Kidney tubule cell (primary cell): ENCODE measurements at regions not wholly inside any gene's neighbourhood (a gene's known extent, or its start where the extent isn't known, plus 50 kb on each side); places are given as distances from the start of the nearest gene placed in this dataset.
"Not testable (repeated sequence)": the region's sequence is repeated elsewhere in the genome, so short reads cannot be mapped to it uniquely, and the experiment has no call there.

Experiments used
- DNase-seq: peaks from one replicate; pipeline ENCODE4 v3.0.0-alpha.2; 2018; ENCODE audit warnings: low spot score

DNA sequence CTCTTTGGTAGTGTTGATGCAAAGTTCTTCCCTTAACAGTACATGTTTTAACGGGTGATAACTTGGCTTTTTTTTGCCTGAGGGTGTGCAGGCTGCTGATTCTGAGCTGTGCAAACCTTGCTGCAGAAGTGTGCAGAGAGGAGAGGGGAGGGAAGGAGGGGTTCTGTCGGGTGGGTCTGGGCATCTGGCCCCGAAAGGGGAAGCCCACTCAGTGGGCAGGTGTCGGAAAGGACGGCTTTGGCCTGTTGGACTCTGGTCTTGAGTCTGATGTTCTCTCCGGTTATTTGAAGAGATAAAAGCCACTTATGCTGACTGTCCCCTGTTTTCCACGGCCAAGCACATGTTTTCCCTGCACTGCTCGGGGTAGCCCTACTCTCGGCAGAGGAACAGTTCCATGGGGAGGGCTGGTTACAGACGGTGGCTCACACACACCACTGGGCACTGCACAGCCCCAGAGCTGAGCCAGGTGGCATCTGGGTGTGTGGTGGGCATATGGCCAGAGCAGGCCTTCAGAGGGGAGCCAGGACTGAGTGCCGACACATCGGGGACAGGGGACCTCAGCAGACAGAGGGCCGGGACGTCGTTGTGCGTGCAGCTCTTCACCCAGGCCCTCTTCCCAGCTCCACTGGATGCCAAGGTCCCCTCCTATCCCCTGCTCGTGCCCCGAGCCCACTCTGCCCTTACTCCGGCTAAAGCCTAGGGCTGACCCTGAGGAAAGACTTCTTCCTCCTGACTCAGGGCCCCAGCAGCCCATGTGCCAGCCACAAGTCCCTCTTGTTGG lies 93.2 kb downstream of the TEX29 start:
- no peak for DNase-seq

DNA sequence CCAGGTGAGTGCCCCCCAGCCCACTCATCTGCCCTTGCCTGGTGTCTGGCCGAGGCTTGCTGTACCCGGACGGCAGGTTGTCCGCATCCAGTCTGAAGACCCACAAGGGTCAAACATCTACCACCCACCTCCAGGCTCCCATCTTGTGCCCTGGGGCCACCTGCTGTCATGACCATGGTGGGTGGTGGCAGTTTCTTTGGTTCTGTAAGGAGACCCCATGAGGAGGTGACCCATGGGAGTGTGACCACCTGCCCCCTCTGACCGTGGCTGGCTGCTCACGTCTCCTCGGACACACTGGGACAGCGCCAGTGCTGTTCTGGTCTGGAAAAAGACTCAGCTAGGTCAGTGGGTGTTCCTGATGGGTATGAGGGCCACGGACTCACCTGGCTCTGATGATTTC lies 93.9 kb downstream of the TEX29 start:
- no peak for DNase-seq

DNA sequence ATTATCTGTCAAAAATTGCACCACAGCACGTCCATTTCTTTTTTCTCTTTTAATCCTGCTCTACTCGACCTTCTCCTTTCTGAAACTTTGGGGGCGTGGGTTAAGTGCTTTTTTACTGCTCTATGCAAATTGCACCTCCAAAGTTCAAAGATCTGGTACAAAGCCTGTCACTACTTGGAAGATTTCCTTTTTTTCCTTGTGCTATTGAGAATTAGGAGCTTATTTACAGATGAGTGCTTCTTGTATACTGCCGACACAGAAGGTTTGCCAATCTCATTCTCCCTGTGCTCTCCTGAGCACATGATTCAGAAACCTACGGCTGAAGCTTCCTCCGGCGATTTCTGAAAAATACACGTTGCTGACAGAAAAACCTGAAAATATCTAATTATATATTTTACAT lies 94.8 kb downstream of the TEX29 start:
- DNase-seq: no peak

DNA sequence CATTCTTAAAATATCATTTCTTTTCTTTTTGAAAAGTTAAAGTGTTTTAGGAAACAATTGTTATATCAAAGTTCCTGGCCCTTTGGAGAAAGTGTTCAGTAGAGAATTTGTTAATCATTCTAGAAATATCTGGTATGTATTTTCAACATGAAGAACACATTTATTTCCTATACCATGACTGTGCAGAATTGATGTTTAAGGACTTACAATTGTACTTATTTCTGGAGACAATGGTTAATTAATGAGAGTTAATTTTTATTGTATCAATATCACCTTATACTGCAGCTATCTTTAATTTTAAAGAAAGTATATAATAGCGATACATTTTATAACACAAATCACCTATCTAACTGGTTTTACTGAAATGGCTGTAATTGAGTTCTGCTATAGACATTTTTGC lies 95.3 kb downstream of the TEX29 start:
- no peak for DNase-seq

DNA sequence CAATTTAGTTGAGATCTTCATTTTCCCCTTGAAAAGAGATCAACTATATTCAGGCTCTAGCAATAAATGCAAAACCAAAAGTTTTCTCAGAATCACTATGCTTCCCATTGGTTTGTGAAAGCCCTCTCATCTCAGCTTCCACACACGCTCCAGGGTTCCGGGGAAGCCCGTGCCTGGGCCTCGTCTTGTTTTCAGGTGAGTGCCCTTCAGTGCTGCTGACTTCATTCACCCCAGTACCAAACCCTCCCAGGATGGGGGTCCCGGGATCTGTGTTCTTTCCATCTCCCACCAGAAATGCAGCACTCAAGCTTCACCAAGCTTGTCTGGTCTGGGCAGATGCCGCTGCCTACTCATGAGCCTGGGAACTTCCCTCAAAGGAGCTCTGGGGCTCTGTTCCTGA lies 97.7 kb downstream of the TEX29 start:
- DNase-seq: no peak

DNA sequence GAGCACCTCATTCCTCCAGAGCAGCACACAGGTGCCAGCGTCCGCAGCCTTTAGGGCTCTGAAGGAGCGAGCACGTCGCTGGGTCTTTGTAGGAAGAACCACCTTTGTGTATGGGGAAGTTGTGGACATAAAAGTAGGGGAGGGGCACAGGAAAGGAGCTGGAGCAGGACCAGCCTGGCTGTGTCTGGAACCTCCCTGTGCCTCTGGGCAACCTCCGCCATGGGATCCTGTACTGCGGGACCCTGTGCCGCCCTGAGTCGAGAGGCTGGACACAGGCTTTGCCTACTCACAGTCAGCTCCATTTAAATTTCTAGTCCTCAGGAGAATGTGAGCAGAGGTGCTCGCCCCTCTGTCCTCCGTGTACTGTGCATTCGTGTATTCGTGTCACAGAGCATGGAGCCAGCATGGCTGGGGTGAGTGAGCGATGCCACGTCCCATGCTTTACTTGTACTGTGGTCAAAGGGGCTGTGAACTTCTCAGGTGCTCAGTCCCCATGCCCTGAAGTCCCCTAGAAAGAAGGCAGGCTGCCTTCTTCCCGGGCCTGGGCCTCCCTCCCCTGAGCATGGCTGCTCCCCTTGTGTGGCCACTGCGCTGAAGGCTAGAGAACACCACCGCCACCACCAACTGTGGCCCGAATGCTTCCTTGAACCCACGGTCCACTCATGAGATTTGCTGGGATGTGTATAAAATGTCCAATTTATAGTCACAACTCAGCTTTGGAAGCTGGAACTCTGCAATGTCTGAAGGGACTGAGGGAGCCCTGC lies 99.9 kb downstream of the TEX29 start:
- no peak for DNase-seq

DNA sequence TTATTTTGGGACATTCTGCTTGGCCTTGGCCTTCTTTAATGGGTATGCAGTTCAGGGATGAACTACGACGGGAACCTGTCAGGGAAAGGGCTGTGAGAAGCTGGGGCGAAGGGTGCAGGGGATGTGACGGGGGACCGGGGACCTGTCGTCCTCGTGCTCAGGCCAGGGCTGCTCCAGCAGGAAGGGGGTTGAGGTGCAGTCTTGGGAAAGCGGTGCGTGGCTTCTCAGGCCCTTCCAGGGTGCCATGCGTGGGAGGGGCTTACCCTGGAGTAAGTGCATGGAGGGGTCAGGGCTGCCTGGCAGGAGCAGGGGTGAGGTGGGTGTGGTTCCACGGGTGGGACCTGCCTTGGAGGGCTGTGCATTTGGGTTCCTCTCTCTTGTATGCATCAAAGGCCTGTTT lies 100.8 kb downstream of the TEX29 start:
- DNase-seq: no peak

DNA sequence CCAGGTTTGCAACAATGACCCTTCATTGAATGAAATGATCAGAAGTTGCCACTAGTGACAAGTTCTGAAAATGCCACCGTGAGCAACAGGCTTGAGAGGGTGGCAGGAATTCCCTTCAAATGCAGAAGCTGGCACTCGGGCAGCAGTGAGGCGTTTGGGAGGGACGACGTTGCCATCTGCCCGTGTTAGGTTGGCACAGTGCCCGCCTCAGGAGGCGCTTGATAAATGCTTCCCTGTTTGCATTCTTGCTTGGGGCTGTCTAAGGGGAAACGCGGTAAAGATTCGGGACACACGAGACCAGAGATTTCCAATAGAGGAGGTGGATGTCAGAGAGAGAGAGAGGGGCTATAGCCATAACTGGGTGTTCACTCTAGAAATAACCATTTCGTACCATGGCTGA lies 101.9 kb downstream of the TEX29 start:
- no peak for DNase-seq

DNA sequence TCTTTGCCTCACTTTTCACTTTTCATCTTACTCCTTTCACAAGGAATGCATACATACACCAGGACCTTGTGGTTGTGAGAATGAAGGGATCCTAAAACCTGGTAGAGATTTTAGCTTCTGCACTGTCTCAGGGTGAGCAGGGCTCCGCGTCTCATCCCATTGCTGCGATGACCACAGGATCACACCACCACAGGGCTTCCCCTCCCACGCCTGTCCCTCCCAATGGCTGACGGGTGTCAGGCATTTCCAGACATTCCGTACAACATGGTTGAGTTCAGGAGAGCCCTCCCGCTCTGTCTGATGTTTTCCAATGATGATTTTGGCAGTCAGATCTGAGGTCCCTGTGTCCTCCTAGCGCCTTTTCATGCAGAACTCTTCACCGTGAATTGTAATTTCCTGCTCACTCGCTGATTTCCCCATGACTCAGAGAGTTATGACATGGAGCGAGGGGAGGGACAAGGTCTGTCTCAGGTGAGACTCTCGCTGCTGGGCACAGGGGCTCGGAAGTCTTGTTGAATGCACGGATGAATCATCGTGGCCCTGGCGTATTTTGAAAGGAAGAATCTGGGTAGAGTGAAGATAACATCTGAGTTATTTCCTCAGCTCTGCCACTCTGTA lies 102.8 kb downstream of the TEX29 start:
- DNase-seq: peak; percentile 74

DNA sequence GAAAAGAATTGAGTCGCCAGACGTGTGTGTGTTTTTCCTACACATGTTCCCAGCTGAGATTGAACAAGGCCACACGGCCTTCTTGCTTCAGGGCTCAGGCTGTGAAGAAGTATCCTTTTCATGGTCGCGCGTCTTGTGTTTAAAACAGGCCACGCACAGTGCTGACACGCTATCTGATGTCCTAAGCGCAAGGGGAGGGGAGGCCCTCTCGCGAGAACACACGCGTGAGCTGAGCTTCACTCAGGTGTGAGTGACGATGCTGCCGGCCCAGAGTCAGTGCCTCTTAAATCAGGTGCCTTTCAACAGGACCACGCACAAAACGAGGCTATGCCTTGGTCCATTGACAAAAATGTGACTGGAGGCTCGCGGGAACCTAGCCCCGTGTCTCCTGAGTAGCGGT lies 103.7 kb downstream of the TEX29 start:
- DNase-seq: no peak

DNA sequence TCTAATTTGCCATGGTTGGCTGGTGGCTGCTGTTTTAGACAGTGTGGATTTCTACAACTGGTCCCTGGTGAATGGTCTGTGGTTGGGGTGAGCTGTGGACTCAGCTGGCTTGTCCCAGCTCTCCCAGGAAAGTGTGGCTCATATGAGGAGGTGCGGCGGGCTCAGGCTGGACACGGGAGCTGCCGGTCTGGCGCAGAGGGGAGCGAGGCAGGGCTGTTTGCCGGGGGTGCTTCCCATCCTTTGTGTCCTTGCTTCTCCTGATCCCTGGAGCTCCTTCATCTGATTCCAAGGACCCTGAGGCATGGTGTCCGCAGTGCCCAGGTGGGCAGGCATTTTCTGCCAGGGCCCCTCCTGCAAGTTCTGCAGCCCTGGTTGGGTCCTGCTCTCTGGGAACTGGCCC lies 104.9 kb downstream of the TEX29 start:
- no peak for DNase-seq

DNA sequence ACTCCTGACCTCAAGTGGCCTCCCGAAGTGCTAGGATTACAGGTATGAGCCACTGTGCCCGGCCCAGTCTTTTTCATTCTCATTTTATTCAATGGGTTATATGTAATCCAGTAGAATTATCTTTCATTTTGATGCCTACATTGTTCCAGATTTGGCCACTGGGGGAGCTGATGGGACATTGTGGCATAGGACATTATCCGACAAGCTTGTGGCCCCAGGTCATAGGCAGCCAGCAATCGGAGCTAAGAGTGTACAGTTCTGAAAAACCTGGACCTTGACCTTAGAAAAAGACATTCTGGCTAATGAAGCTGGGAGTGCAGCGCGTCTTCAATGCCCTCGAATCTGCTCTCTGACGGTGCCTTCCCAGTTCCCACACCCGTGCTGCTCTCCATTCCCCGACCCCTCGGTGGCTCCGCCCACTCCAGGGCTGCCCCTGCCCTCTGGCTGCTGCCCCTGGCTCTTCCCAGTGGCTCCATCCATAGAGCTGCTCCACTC lies 108.7 kb downstream of the TEX29 start:
- DNase-seq: peak; percentile 53

DNA sequence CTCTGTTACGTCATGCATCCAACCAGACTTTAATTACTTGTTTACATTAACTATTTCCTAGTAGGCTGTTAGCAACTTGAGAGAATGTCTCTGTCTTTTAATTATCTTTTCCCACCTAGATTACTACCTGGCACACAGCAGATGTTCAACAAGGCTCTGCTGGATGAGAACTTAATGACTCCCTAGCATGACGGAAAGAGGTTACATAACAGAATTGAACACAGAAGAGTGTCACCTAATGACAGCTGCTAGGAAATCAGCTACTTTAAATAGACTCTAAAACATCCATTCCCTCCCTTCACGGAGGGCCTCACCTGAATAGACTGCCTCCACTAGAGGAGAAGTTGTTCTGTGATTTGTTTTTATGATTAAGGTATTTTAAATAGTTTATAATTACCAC lies 110.8 kb downstream of the TEX29 start:
- DNase-seq: no peak

DNA sequence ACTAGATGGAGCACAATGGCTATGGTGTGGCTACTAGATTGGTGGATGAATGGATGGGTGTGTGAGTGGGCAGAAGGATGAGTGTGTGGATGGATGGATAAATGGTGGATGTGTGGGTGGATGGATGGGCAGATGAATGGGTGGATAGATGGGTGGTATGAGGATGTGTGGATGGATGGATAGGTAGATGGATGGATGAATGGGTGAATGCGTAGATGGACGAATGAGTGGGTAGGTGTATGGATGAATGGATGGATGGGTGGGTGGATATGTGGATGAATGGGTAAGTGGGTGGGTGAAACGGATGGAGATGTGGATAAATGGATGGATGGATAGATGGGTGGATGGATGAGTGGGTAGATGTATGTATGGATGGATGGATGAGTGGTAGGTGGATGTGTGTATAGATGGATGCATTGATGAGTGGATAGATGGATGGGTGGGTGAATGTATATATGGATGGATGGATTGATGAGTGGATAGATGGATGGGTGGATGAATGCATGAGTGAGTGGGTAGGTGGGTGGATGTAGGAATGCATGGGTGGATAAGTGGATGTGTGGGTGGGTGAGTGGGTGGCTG lies 114.2 kb downstream of the TEX29 start:
- DNase-seq: no peak

DNA sequence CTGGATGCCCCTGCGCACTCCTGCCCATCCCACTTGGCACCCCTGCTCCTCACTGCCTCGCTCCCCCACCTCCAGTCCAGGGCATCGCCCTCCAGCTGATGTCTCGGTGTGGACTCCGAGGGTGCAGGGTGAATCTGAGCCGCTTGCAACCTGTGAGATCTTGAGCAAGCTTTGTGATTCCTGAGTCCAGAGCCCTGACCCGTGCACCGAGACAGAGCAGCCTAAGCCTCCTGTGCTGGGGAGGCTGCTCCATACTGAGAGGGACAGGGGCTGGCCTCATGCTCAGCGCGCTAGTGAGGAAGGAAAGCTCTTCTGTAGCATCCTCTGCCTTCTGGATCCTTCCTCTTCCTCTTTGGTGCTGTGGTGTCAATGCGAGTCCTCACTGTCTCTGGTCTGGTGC lies 116.0 kb downstream of the TEX29 start:
- no peak for DNase-seq

DNA sequence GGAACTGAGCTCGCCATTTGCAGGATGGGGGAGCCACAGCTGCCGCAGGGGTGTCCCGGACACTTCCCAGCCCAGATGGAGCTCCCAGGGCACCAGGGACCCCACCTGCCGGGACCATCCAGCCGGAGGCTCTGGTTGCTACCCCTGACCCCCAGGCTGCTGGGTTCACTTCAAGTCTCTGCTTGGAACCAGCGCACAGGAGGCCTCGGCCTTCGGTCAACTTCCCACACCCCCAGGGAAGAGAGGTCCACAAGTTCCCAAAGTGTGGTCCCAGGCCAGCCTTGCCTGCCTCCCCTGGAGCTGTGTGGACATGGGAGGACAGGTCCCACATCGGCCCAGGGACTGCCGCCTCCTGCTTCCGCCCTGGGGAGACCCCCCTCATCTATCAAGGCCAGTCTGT lies 117.0 kb downstream of the TEX29 start:
- DNase-seq: no peak

DNA sequence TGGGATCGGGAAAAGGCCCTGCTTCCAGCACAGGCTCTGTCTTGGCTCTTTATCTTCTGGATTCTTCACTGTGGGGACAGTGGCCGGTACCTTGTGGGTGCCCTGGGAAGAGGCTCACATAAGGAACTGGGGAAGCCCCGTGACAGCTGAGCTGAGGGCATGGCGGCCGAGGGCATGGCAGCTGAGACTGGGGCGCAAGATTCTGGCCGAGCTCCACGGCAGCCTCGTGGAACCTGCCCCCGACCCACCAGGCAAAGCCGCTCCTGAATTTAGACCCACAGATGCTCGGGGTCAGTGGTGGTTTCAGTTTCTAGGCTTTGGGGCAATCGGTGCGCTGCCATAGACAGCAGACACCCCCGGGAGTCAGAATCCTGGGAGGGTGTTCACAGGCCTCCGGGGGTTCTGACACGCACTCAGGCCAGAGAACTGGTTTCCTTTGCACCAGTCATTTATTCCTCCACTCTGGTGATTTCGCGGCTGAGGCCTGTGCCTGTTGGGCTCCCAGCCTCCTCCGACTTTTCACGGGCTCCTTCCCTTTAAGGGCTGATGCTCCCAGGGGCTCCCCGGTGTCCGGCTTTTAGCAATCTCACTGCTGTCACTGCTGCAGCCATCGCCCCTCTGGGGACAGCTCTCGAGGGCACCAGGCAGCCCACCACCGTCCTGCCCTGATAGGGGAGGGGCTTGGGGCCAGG lies 117.6 kb downstream of the TEX29 start:
- no peak for DNase-seq

DNA sequence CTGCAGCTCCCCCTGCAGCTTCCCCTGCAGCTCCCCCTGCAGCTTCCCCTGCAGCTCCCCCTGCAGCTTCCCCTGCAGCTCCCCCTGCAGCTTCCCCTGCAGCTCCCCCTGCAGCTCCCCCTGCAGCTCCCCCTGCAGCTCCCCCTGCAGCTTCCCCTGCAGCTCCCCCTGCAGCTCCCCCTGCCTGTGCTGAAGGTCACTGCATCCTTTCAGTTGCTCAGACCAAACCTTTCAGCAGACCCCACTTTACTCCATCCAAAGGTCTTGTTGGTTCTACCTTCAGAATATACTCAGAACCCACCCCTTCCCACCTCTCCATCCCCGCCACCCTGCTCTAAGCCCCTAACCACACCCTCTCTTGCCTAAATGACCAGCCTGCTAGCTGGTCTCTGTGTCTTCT lies 120.0 kb downstream of the TEX29 start:
- DNase-seq: not testable (repeated sequence)

DNA sequence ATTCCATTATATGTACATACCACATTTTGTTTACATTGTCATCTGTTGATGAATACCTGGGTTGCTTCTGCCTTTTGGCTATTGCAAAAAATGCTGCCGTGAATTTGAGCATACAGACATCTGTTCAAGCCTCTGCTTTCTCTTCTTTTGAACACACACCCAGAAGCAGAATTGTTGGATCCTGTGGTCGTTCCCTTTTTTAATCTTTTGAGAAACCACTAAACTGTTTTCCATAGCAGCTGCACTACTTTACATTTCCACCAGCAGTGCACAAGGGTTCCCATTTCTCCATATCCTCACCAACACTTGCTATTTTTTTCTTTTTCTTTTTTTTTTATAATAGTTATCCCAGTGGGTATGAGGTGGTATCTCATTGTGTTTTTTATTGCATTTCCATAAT lies 123.5 kb downstream of the TEX29 start:
- DNase-seq: no peak

DNA sequence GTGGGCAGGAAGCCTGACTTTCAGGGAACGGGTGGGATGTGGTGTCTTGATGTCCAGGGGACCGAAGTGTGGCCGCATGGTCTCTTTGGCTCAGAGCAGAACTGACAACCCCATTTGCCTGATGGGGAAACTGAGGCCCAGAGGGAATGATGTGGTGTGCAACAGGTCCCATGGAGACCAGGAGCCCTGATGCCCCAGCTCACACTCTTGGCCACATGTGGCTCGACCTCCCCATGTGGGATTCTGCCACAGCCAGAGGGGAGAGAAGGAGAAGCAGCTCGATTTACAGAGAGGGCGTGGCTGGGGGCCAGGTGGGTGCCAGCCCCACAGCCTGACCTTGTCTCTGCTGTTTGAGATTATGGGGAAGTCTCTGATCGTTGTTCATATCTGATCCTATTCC lies 128.1 kb downstream of the TEX29 start:
- no peak for DNase-seq

DNA sequence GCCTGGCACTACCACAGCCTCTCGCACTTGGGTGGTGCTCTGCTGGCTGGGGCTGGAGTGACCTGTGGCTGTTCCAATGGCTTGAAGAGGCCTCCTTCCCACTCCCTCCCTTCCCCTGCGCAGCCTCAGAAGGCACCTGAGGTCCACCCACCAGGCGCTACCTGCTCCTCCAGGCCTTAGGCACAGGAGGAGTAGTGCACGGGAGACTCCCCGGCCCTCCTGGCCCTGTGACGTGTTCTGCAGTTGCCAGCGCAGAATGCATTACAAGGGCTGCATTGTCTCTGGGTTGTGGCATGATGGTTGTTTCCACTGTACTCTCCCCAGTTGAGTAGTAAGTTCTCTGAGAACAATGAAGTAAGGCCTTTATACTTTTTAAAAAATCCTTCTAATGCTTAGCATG lies 128.6 kb downstream of the TEX29 start:
- no peak for DNase-seq

DNA sequence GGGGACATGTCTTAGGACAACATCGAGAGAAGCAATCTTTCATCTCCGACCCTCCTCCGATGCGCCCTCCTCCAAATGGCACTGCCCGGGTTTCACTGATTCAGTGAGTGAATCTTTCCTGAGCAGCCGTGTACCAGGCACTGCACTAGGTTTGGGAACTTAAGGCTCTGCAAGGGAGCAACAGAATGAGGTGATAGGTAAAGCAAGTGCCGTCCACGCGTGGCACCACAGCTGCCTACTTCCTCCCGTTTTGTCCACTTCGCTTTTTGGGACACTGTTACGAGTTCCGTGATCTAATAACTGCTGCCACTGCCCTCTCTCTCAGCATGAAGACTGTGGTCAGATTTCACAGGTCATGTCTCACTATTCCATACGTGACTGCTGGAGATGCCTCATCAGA lies 131.0 kb downstream of the TEX29 start:
- no peak for DNase-seq
